GM18505 (cell line): ENCODE measurements at regions not wholly inside any gene's neighbourhood (a gene's known extent, or its start where the extent isn't known, plus 50 kb on each side); places are given as distances from the start of the nearest gene placed in this dataset.

Experiments used
- ATAC-seq: cut with Tn5 transposase; IDR thresholded peaks from one replicate; pipeline ENCODE4 v1.9.1; 2021; ENCODE audit not compliant: unreplicated experiment
- POLR2A ChIP-seq: IDR thresholded peaks from 4 replicates; pipeline ENCODE4 v1.6.1; 2011; ENCODE audit warnings: borderline replicate concordance; ENCODE audit not compliant: insufficient read depth, insufficient read length; ENCODE audit errors: extremely low read depth

- no peak for ATAC-seq
- no peak for TF ChIP-seq POLR2A
These were observed 112.1 kb downstream of the RPL27A start for GRCh38 chr11:8794677-8795103.

GRCh38 chr11:8796941-8797340 is 114.0 kb upstream of the AKIP1 start:
- no peak for ATAC-seq
- TF ChIP-seq POLR2A = no peak

- ATAC-seq = no peak
- no peak for TF ChIP-seq POLR2A
These were observed 111.7 kb upstream of the AKIP1 start for GRCh38 chr11:8799273-8799672.

- no peak for TF ChIP-seq POLR2A
- no peak for ATAC-seq
These were observed 110.4 kb upstream of the AKIP1 start for GRCh38 chr11:8800520-8801110.

GRCh38 chr11:8801121-8801520 is 109.9 kb upstream of the AKIP1 start:
- TF ChIP-seq POLR2A = no peak
- no peak for ATAC-seq

GRCh38 chr11:8802251-8802650 is 108.7 kb upstream of the AKIP1 start:
- no peak for ATAC-seq
- no peak for TF ChIP-seq POLR2A

- no peak for ATAC-seq
- no peak for TF ChIP-seq POLR2A
These were observed 107.0 kb upstream of the AKIP1 start for GRCh38 chr11:8803973-8804372.

- TF ChIP-seq POLR2A = no peak
- ATAC-seq = no peak
These were observed 105.7 kb upstream of the AKIP1 start for GRCh38 chr11:8805296-8805695.

GRCh38 chr11:8806974-8807373 is 104.0 kb upstream of the AKIP1 start:
- no peak for TF ChIP-seq POLR2A
- ATAC-seq = no peak

- ATAC-seq = no peak
These were observed 103.3 kb upstream of the AKIP1 start for GRCh38 chr11:8807544-8808225.

GRCh38 chr11:8808226-8808585 is 102.8 kb upstream of the AKIP1 start:
- no peak for TF ChIP-seq POLR2A
- no peak for ATAC-seq

More at GRCh38 chr11:8807544-8808225, 103.3 kb upstream of the AKIP1 start:
- TF ChIP-seq POLR2A = no peak

- no peak for TF ChIP-seq POLR2A
These were observed 101.6 kb upstream of the AKIP1 start for GRCh38 chr11:8809241-8809938.

GRCh38 chr11:8809939-8810539 is 101.0 kb upstream of the AKIP1 start:
- ATAC-seq = no peak
- TF ChIP-seq POLR2A = no peak

More at GRCh38 chr11:8809241-8809938, 101.6 kb upstream of the AKIP1 start:
- ATAC-seq = no peak
